ENCODE measurements at regions not wholly inside any gene's neighbourhood (a gene's known extent, or its start where the extent isn't known, plus 50 kb on each side); places are given as distances from the start of the nearest gene placed in this dataset.

- Mint-ChIP-seq H3K4me1 (ENCODE audit: low read depth) (no peaks in the 10 kb centered on the region), H3K27ac (no peak overlapping the region)
- intact Hi-C loops (cut with DNase I, micrococcal nuclease): no loop called here
Measured at GRCh38 chr12:5203274-5203673, 159.6 kb downstream of the KCNA5 start.

GRCh38 chr12:5203720-5204119, 160.0 kb downstream of the KCNA5 start:
- Histone ChIP-seq H3K36me3 (ENCODE audit: insufficient read depth, low read length) (no peaks in the 10 kb centered on the region), H3K9me3 (ENCODE audit: control insufficient read depth in 1 of 2, insufficient read depth in 1 of 2, low read length in 2 of 2) (peaks cover 0 to 10% of the 10 kb centered on the region in 2 experiments), H3K4me1 (ENCODE audit: insufficient read depth, low read length) (no peaks in the 10 kb centered on the region), H3K27ac (ENCODE audit: low read depth in 1 of 2, low read length in 2 of 2) (no peak overlapping the region), H3K27me3 (ENCODE audit: control insufficient read depth in 1 of 2, insufficient read depth in 2 of 2, low read length in 2 of 2) (peaks cover 0 to 12% of the 10 kb centered on the region in 2 experiments), H3K4me3 (ENCODE audit: low read length) (no peak overlapping the region)
- TF ChIP-seq CTCF (IDR thresholded peaks at IDR 0.05): no peak
- Mint-ChIP-seq H3K9me3 (no peaks in the 10 kb centered on the region), H3K27ac (no peak overlapping the region), H3K4me1 (ENCODE audit: low read depth) (no peaks in the 10 kb centered on the region), H3K4me3 (no peak overlapping the region), H3K27me3 (peaks cover 15% of the 10 kb centered on the region), H3K36me3 (ENCODE audit: low read depth) (no peaks in the 10 kb centered on the region)
- intact Hi-C loops (cut with DNase I, micrococcal nuclease): no loop called here
- DNase-seq (no peak), ATAC-seq (ENCODE audit: poor library complexity) (no peak)
- POLR2A ChIA-PET: no interaction called here
- CTCF ChIA-PET: no interaction called here

More at GRCh38 chr12:5203274-5203673, 159.6 kb downstream of the KCNA5 start:
- ChIA-PET POLR2A (no interaction called here), CTCF (no interaction called here)
- Mint-ChIP-seq H3K9me3 (no peaks in the 10 kb centered on the region), H3K36me3 (ENCODE audit: low read depth) (no peaks in the 10 kb centered on the region), H3K4me3 (no peak overlapping the region), H3K27me3 (peaks cover 19% of the 10 kb centered on the region)
- TF ChIP-seq CTCF (IDR thresholded peaks at IDR 0.05): no peak
- peaks cover 0 to 10% of the 10 kb centered on the region in 2 experiments for H3K9me3 ChIP-seq (ENCODE audit: control insufficient read depth in 1 of 2, insufficient read depth in 1 of 2, low read length in 2 of 2)
- no peak for ATAC-seq (ENCODE audit: poor library complexity)
- no peak overlapping the region for H3K4me3 ChIP-seq (ENCODE audit: low read length)
- DNase-seq: no peak
- no peaks in the 10 kb centered on the region for H3K36me3 ChIP-seq (ENCODE audit: insufficient read depth, low read length)
- no peaks in the 10 kb centered on the region for H3K4me1 ChIP-seq (ENCODE audit: insufficient read depth, low read length)
- peaks cover 0 to 12% of the 10 kb centered on the region in 2 experiments for H3K27me3 ChIP-seq (ENCODE audit: control insufficient read depth in 1 of 2, insufficient read depth in 2 of 2, low read length in 2 of 2)
- no peak overlapping the region for H3K27ac ChIP-seq (ENCODE audit: low read depth in 1 of 2, low read length in 2 of 2)

- no peak for ATAC-seq (ENCODE audit: poor library complexity)
- Histone ChIP-seq H3K36me3 (ENCODE audit: insufficient read depth, low read length) (no peaks in the 10 kb centered on the region), H3K27me3 (ENCODE audit: control insufficient read depth in 1 of 2, insufficient read depth in 2 of 2, low read length in 2 of 2) (peaks cover 0 to 12% of the 10 kb centered on the region in 2 experiments), H3K27ac (ENCODE audit: low read depth in 1 of 2, low read length in 2 of 2) (no peak overlapping the region), H3K9me3 (ENCODE audit: control insufficient read depth in 1 of 2, insufficient read depth in 1 of 2, low read length in 2 of 2) (peaks cover 0 to 10% of the 10 kb centered on the region in 2 experiments), H3K4me1 (ENCODE audit: insufficient read depth, low read length) (no peaks in the 10 kb centered on the region), H3K4me3 (ENCODE audit: low read length) (no peak overlapping the region)
- POLR2A ChIA-PET: no interaction called here
- no peaks in the 10 kb centered on the region for H3K9me3 Mint-ChIP-seq
- H3K27ac Mint-ChIP-seq: no peak overlapping the region
- intact Hi-C loops (cut with DNase I, micrococcal nuclease): no loop called here
- no peak for TF ChIP-seq CTCF (IDR thresholded peaks at IDR 0.05)
- CTCF ChIA-PET: no interaction called here
- H3K36me3 Mint-ChIP-seq (ENCODE audit: low read depth): no peaks in the 10 kb centered on the region
- DNase-seq: peak in 1 of 14 experiments; percentile 3
- no peaks in the 10 kb centered on the region for H3K4me1 Mint-ChIP-seq (ENCODE audit: low read depth)
- H3K4me3 Mint-ChIP-seq: no peak overlapping the region
- H3K27me3 Mint-ChIP-seq: peaks cover 10% of the 10 kb centered on the region
Measured at GRCh38 chr12:5204271-5204670, 160.6 kb downstream of the KCNA5 start.

All from CD4-positive, alpha-beta T cell (primary cell).